HepG2 (cell line): ENCODE measurements at regions not wholly inside any gene's neighbourhood (a gene's known extent, or its start where the extent isn't known, plus 50 kb on each side); places are given as distances from the start of the nearest gene placed in this dataset.

Experiments
- ATAC-seq: fragments of 200-7000 bp; cut with Tn5 transposase; 3 replicates; pipeline ENCODE4 v1.9.1; 2020; ENCODE audit warnings: mild to moderate bottlenecking, moderate library complexity
- BruUV-seq: library from RNA; stranded (reverse); fragments of 400-500 nt; replicated peaks from 2 replicates; lab custom pipeline; 2021; lab: Mats Ljungman, UMichigan
- CTCF ChIA-PET: fragments of 300-600 bp; formaldehyde crosslinking; extraction: SDS; loops from one replicate; lab custom pipeline; 2021; ENCODE audit warnings: low total read pairs, inconsistent platforms, low intra/inter-chr PET ratio; lab: Yijun Ruan, JAX
- POLR2A ChIA-PET: fragments of 350-600 bp; sonication (Branson Sonifier 250); formaldehyde crosslinking; loops from one replicate; lab custom pipeline; 2020; ENCODE audit warnings: antibody characterized with exemption, inconsistent platforms; lab: Yijun Ruan, JAX
- DNase-seq: peaks from one replicate; pipeline ENCODE4 v3.0.0-alpha.2; 2015; ENCODE audit warnings: low spot score
- FAIRE-seq: peaks from 3 replicates; lab custom pipeline; 2011; peaks lifted over from hg19 to GRCh38; lab: Jason Lieb, UNC
- H2AFZ ChIP-seq: one replicate; pipeline ENCODE4 v1.6.1; 2011; ENCODE audit warnings: low read length, inconsistent platforms
- H3K27ac ChIP-seq: fragments of 300-600 bp; 3 replicates; pipeline ENCODE4 v1.8.0; 2011; ENCODE audit warnings: mixed run types, mild to moderate bottlenecking, mixed read lengths, low read length, inconsistent platforms; ENCODE audit not compliant: insufficient read depth; ENCODE audit errors: extremely low read length
- H3K27me3 ChIP-seq, 2 experiments: fragments of 200-600 bp in 1 of 2; 2 replicates in 1 of 2; 3 replicates in 1 of 2; pipeline versions ENCODE4 v1.6.0 to v1.8.0; 2011; ENCODE audit warnings: low read length in 2 of 2, mild to moderate bottlenecking in 2 of 2, moderate library complexity in 2 of 2, inconsistent platforms in 1 of 2; ENCODE audit not compliant: insufficient read depth in 2 of 2, control insufficient read depth in 1 of 2
- H3K36me3 ChIP-seq, 2 experiments: fragments of 200-600 bp in 1 of 2; replicated peaks in 1 of 2; 2 replicates in 1 of 2; 3 replicates in 1 of 2; pipeline versions ENCODE4 v1.5.1 to v1.8.0; 2011; ENCODE audit warnings: low read length in 2 of 2, inconsistent platforms in 1 of 2; ENCODE audit not compliant: insufficient read depth in 2 of 2, control insufficient read depth in 1 of 2
- H3K4me1 ChIP-seq: 2 replicates; pipeline ENCODE4 v1.5.1; 2012; ENCODE audit warnings: low read length, inconsistent platforms; ENCODE audit not compliant: insufficient read depth
- H3K4me2 ChIP-seq: 2 replicates; pipeline ENCODE4 v1.6.0; 2011; ENCODE audit warnings: low read depth, low read length, inconsistent platforms
- H3K4me3 ChIP-seq, 3 experiments: fragments of 200-600 bp in 1 of 3; sonication (generic), shearing (Covaris generic) in 1 of 3; replicated peaks in 1 of 3; 2 replicates each; pipeline ENCODE4 v1.5.1; 2011 to 2016; ENCODE audit warnings: low read length in 3 of 3, inconsistent platforms in 2 of 3, low read depth in 2 of 3, mild to moderate bottlenecking in 2 of 3, control low read depth in 1 of 3, mixed read lengths in 1 of 3; ENCODE audit not compliant: insufficient read depth in 1 of 3
- H3K79me2 ChIP-seq: one replicate; pipeline ENCODE4 v1.6.1; 2011; ENCODE audit warnings: low read length, inconsistent platforms; ENCODE audit not compliant: insufficient read depth
- H3K9ac ChIP-seq: 2 replicates; pipeline ENCODE4 v1.6.0; 2011; ENCODE audit warnings: mild to moderate bottlenecking, low read depth, low read length, inconsistent platforms; ENCODE audit not compliant: insufficient read depth
- H3K9me3 ChIP-seq: 2 replicates; pipeline ENCODE4 v1.5.1; 2012; ENCODE audit warnings: mild to moderate bottlenecking, low read length
- H4K20me1 ChIP-seq: 2 replicates; pipeline ENCODE4 v1.6.0; 2011; ENCODE audit warnings: inconsistent platforms, mild to moderate bottlenecking, low read length, moderate library complexity; ENCODE audit not compliant: insufficient read depth
- E2F5 ChIP-seq: sonication (generic); formaldehyde crosslinking; conservative IDR thresholded peaks from 2 replicates; pipeline ENCODE4 v1.4.0; 2020; ENCODE audit warnings: missing genetic modification reagents
- WIZ ChIP-seq: sonication (generic); formaldehyde crosslinking; IDR thresholded peaks from 2 replicates; pipeline ENCODE4 v1.5.1; 2020; ENCODE audit warnings: mild to moderate bottlenecking, missing genetic modification reagents
- ZNF124 ChIP-seq: sonication (generic); formaldehyde crosslinking; IDR thresholded peaks from 2 replicates; pipeline ENCODE4 v1.4.0; 2020; ENCODE audit warnings: missing genetic modification reagents
- ZNF720 ChIP-seq: sonication (generic); formaldehyde crosslinking; IDR thresholded peaks from 2 replicates; pipeline ENCODE4 v1.4.0; 2020; ENCODE audit warnings: missing genetic modification reagents
- WGBS: methylation state at CpG from one replicate; pipeline ENCODE4 v1.1.6; 2017; ENCODE audit warnings: low lambda C conversion rate; 5-methylcytosine and 5-hydroxymethylcytosine counted together
- in situ Hi-C: cut with HindIII; loops from 2 replicates; pipeline ENCODE4 v1.10.0; 2017; ENCODE audit warnings: low pct_unique_long_range_greater_than_20kb; ENCODE audit not compliant: extremely low pct_ligation_motif_present
- intact Hi-C: fragments of 100-400 bp; cut with micrococcal nuclease; formaldehyde crosslinking; loops from one replicate; pipeline ENCODE4 v1.10.0; 2022; ENCODE audit not compliant: unreplicated experiment

- Histone ChIP-seq H3K4me3 (no peak overlapping the region), H3K27ac (no peak overlapping the region), H3K9ac (no peak overlapping the region), H3K4me2 (no peak overlapping the region), H3K4me1 (no peaks in the 10 kb centered on the region), H3K9me3 (no peaks in the 10 kb centered on the region), H4K20me1 (no peaks in the 10 kb centered on the region), H2AFZ (no peak overlapping the region), H3K36me3 (no peaks in the 10 kb centered on the region), H3K79me2 (no peaks in the 10 kb centered on the region), H3K27me3 (no peaks in the 10 kb centered on the region)
- BruUV-seq: no TSS peak
- in situ Hi-C loops (no loop called here), intact Hi-C loops (no loop called here)
- FAIRE-seq (no peak), ATAC-seq (no peak), DNase-seq (no peak)
- ChIA-PET POLR2A (no interaction called here), CTCF (no interaction called here)
- TF ChIP-seq E2F5 (CRISPR knock-in tag) (no peak), ZNF124 (no peak)
- WGBS: 5% methylated on average over 2 of the region's 2 CpGs
These were observed 375.7 kb upstream of the CCNH start for GRCh38 chr5:87788416-87788815.

GRCh38 chr5:87787625-87788256, 375.0 kb upstream of the CCNH start:
- no peaks in the 10 kb centered on the region for H3K79me2 ChIP-seq
- no peak overlapping the region for H3K27ac ChIP-seq
- BruUV-seq: no TSS peak
- H3K4me1 ChIP-seq: no peaks in the 10 kb centered on the region
- H3K4me2 ChIP-seq: no peak overlapping the region
- H3K9me3 ChIP-seq: no peaks in the 10 kb centered on the region
- no peak overlapping the region for H2AFZ ChIP-seq
- intact Hi-C loops (no loop called here), in situ Hi-C loops (no loop called here)
- H4K20me1 ChIP-seq: no peaks in the 10 kb centered on the region
- ChIA-PET CTCF (no interaction called here), POLR2A (no interaction called here)
- H3K9ac ChIP-seq: no peak overlapping the region
- WGBS: 1% methylated on average over 2 of the region's 2 CpGs
- TF ChIP-seq ZNF720 (CRISPR knock-in tag) (no peak), WIZ (CRISPR knock-in tag) (no peak)
- no peak for FAIRE-seq
- no peaks in the 10 kb centered on the region for H3K27me3 ChIP-seq
- ATAC-seq: no peak
- H3K4me3 ChIP-seq: no peak overlapping the region
- no peak for DNase-seq
- H3K36me3 ChIP-seq: no peaks in the 10 kb centered on the region
